Mesenchymal stem cell (in vitro differentiated cells and primary cell): ENCODE measurements at regions not wholly inside any gene's neighbourhood (a gene's known extent, or its start where the extent isn't known, plus 50 kb on each side); places are given as distances from the start of the nearest gene placed in this dataset.

Experiments used
- DNase-seq: peaks from one replicate; pipeline ENCODE4 v3.0.0-alpha.2; 2013
- H2AFZ ChIP-seq: one replicate; pipeline ENCODE4 v1.6.1; 2013; ENCODE audit warnings: low read depth, mild to moderate bottlenecking, control low read depth, inconsistent platforms, low read length, moderate library complexity
- H2AK5ac ChIP-seq: 2 replicates; pipeline ENCODE4 v1.6.1; 2013; ENCODE audit warnings: low read length, moderate library complexity, mild to moderate bottlenecking, inconsistent platforms; ENCODE audit not compliant: severe bottlenecking
- H2BK120ac ChIP-seq: one replicate; pipeline ENCODE4 v1.6.1; 2013; ENCODE audit warnings: low read depth, mild to moderate bottlenecking, inconsistent platforms, low read length, moderate library complexity
- H2BK12ac ChIP-seq, 2 experiments: one replicate each; pipeline ENCODE4 v1.6.1; 2013; ENCODE audit warnings: inconsistent platforms in 2 of 2, low read length in 2 of 2, mild to moderate bottlenecking in 2 of 2, moderate library complexity in 2 of 2, control low read depth in 1 of 2
- H2BK15ac ChIP-seq: one replicate; pipeline ENCODE4 v1.6.1; 2013; ENCODE audit warnings: mild to moderate bottlenecking, low read depth, inconsistent platforms; ENCODE audit not compliant: poor library complexity, severe bottlenecking
- H2BK5ac ChIP-seq: 2 replicates; pipeline ENCODE4 v1.6.1; 2013; ENCODE audit warnings: low read depth, mild to moderate bottlenecking, low read length, control low read depth, inconsistent platforms; ENCODE audit not compliant: poor library complexity, severe bottlenecking
- H3K14ac ChIP-seq, 2 experiments: one replicate each; pipeline ENCODE4 v1.6.1; 2013; ENCODE audit warnings: inconsistent platforms in 2 of 2, low read length in 2 of 2, control low read depth in 1 of 2, mild to moderate bottlenecking in 1 of 2, moderate library complexity in 1 of 2
- H3K18ac ChIP-seq, 2 experiments: one replicate each; pipeline ENCODE4 v1.6.1; 2013; ENCODE audit warnings: inconsistent platforms in 2 of 2, low read length in 2 of 2, control low read depth in 1 of 2, low read depth in 1 of 2, mild to moderate bottlenecking in 1 of 2
- H3K23ac ChIP-seq, 2 experiments: one replicate each; pipeline ENCODE4 v1.6.1; 2013; ENCODE audit warnings: inconsistent platforms in 2 of 2, low read length in 2 of 2, mild to moderate bottlenecking in 2 of 2, moderate library complexity in 2 of 2, control low read depth in 1 of 2
- H3K27ac ChIP-seq: 2 replicates; pipeline ENCODE4 v1.5.1; 2013; ENCODE audit warnings: mild to moderate bottlenecking, moderate library complexity, low read length, control low read depth, inconsistent platforms; ENCODE audit not compliant: poor library complexity, severe bottlenecking
- H3K27me3 ChIP-seq, 2 experiments: 2 replicates each; pipeline versions ENCODE4 v1.6.1 to v1.7.0; 2013; ENCODE audit warnings: low read length in 2 of 2, mild to moderate bottlenecking in 2 of 2, moderate library complexity in 2 of 2, control low read depth in 1 of 2, inconsistent platforms in 1 of 2; ENCODE audit not compliant: control insufficient read depth in 1 of 2, insufficient read depth in 1 of 2
- H3K36me3 ChIP-seq, 2 experiments: 2 replicates each; pipeline versions ENCODE4 v1.6.1 to v1.7.0; 2013; ENCODE audit warnings: low read length in 2 of 2, control low read depth in 1 of 2, inconsistent platforms in 1 of 2, low read depth in 1 of 2, mild to moderate bottlenecking in 1 of 2; ENCODE audit not compliant: insufficient read depth in 2 of 2, control insufficient read depth in 1 of 2
- H3K4ac ChIP-seq, 2 experiments: one replicate each; pipeline ENCODE4 v1.6.1; 2013; ENCODE audit warnings: inconsistent platforms in 2 of 2, low read length in 2 of 2, mild to moderate bottlenecking in 2 of 2, moderate library complexity in 2 of 2, control low read depth in 1 of 2, low read depth in 1 of 2
- H3K4me1 ChIP-seq: 2 replicates; pipeline ENCODE4 v1.6.1; 2013; ENCODE audit warnings: low read depth, low read length, control low read depth; ENCODE audit not compliant: control insufficient read depth, insufficient read depth
- H3K4me2 ChIP-seq: 2 replicates; pipeline ENCODE4 v1.6.1; 2013; ENCODE audit warnings: low read length, mild to moderate bottlenecking, inconsistent platforms; ENCODE audit not compliant: poor library complexity, severe bottlenecking
- H3K4me3 ChIP-seq, 2 experiments: 2 replicates each; pipeline versions ENCODE4 v1.5.1 to v1.7.0; 2013; ENCODE audit warnings: low read length in 2 of 2, mild to moderate bottlenecking in 2 of 2, control low read depth in 1 of 2, low read depth in 1 of 2; ENCODE audit not compliant: insufficient read depth in 1 of 2
- H3K79me1 ChIP-seq: replicated peaks from 2 replicates; pipeline ENCODE4 v1.6.1; 2013; ENCODE audit warnings: mild to moderate bottlenecking, control low read depth, low read length, inconsistent platforms; ENCODE audit not compliant: poor library complexity, severe bottlenecking
- H3K9ac ChIP-seq: 2 replicates; pipeline ENCODE4 v1.7.0; 2013; ENCODE audit warnings: mild to moderate bottlenecking, low read length, moderate library complexity
- H3K9me3 ChIP-seq: 2 replicates; pipeline ENCODE4 v1.7.0; 2013; ENCODE audit warnings: mild to moderate bottlenecking, low read length; ENCODE audit not compliant: control insufficient read depth
- H4K8ac ChIP-seq: one replicate; pipeline ENCODE4 v1.6.1; 2013; ENCODE audit warnings: inconsistent platforms, mild to moderate bottlenecking, low read length, moderate library complexity
- H4K91ac ChIP-seq: one replicate; pipeline ENCODE4 v1.6.1; 2013; ENCODE audit warnings: mild to moderate bottlenecking, low read length, inconsistent platforms
- WGBS: methylation state at CpG from one replicate; pipeline ENCODE4 v1.1.7; 2013; ENCODE audit warnings: mixed read lengths; 5-methylcytosine and 5-hydroxymethylcytosine counted together

DNA sequence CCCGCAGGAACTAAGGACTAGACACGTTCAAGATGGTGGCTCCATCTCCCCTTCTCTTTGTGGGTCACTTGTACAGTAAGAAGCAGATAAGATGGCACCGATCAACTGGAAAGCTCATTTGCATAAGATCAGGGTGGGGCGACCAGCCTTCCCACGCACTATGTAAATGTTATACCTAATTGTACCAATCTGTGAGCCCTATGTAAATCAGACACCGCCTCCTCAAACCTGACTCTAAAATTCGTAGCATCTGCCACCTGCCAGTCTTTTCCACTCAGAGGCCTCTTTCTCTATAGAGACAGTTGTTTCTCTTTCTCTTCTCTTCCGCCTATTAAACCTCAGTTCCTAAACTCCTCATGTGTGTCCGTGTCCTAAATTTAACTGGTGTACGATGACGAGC, 324.5 kb downstream of the PHF14 start:
- Histone ChIP-seq H4K8ac (no peak overlapping the region), H2AK5ac (no peak overlapping the region), H2BK5ac (no peak overlapping the region), H2AFZ (no peak overlapping the region), H2BK15ac (no peak overlapping the region), H2BK12ac (no peak overlapping the region), H3K9ac (no peak overlapping the region), H3K27ac (no peak overlapping the region), H3K79me1 (no peaks in the 10 kb centered on the region), H3K9me3 (no peaks in the 10 kb centered on the region), H3K23ac (no peak overlapping the region), H3K4me3 (no peak overlapping the region), H3K4me2 (no peak overlapping the region), H3K4me1 (no peaks in the 10 kb centered on the region), H3K18ac (no peak overlapping the region), H2BK120ac (no peak overlapping the region), H3K4ac (no peak overlapping the region), H3K27me3 (no peaks in the 10 kb centered on the region), H4K91ac (no peak overlapping the region), H3K36me3 (no peaks in the 10 kb centered on the region), H3K14ac (no peak overlapping the region)
- WGBS = 94% methylated on average over 11 of the region's 11 CpGs
- no peak for DNase-seq

DNA sequence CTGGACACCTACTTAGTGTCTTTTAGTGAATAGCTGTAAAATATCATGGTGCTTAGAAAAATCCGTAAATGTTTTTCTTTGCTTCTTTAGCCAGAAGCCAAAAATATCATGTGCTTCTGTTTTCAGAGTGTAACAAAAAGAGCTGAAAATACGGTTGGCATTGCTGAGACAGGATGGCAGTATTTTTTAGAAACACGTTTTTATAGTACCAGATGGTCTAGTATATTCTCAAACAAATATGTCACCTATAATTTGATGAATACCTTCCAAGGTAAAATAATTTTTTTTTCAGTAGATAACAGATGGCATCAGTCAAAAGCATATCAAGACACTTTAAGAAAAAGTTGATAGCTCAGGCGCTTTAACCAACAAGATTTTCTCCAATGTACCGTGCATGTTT, 326.6 kb downstream of the PHF14 start:
- Histone ChIP-seq H3K9me3 (no peaks in the 10 kb centered on the region), H2BK15ac (no peak overlapping the region), H3K27ac (no peak overlapping the region), H2AFZ (no peak overlapping the region), H3K27me3 (no peaks in the 10 kb centered on the region), H3K9ac (no peak overlapping the region), H3K4me2 (no peak overlapping the region), H3K4ac (no peak overlapping the region), H3K18ac (no peak overlapping the region), H2BK12ac (no peak overlapping the region), H3K36me3 (no peaks in the 10 kb centered on the region), H3K14ac (no peak overlapping the region), H3K23ac (no peak overlapping the region), H4K8ac (no peak overlapping the region), H3K4me1 (no peaks in the 10 kb centered on the region), H2AK5ac (no peak overlapping the region), H2BK120ac (no peak overlapping the region), H3K79me1 (no peaks in the 10 kb centered on the region), H3K4me3 (no peak overlapping the region), H2BK5ac (no peak overlapping the region), H4K91ac (no peak overlapping the region)
- DNase-seq = no peak
- 100% methylated on average over 2 of the region's 5 CpGs for WGBS

DNA sequence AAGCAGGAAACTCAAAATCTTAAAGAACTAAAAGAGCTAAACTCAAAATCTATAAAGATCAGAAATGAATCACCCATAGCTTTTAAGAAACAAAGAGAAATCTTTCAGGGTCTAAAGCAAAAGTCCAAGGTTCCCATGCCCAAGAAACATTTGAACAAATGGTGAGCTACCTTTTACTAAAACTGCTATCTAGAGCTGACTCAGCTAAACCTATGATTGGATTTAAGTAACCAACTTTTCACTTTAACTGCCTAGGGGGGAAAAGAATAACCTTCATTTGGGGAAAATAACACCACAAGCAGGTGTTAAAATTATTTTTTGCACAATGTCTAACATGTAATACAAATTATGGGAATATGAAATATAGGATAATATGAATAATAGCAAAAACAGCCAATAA, 328.4 kb downstream of the PHF14 start:
- H3K9me3 ChIP-seq = no peaks in the 10 kb centered on the region
- H3K4me3 ChIP-seq = no peak overlapping the region
- H2AK5ac ChIP-seq = no peak overlapping the region
- H3K23ac ChIP-seq = no peak overlapping the region
- H3K18ac ChIP-seq = no peak overlapping the region
- no peaks in the 10 kb centered on the region for H3K79me1 ChIP-seq
- H3K27ac ChIP-seq = no peak overlapping the region
- H2BK120ac ChIP-seq = no peak overlapping the region
- H2AFZ ChIP-seq = no peak overlapping the region
- DNase-seq = no peak
- no peak overlapping the region for H3K4ac ChIP-seq
- no peak overlapping the region for H2BK5ac ChIP-seq
- no peak overlapping the region for H2BK12ac ChIP-seq
- no peak overlapping the region for H3K9ac ChIP-seq
- H3K36me3 ChIP-seq = no peaks in the 10 kb centered on the region
- no peaks in the 10 kb centered on the region for H3K4me1 ChIP-seq
- no peak overlapping the region for H2BK15ac ChIP-seq
- H4K91ac ChIP-seq = no peak overlapping the region
- H3K4me2 ChIP-seq = no peak overlapping the region
- H4K8ac ChIP-seq = no peak overlapping the region
- H3K27me3 ChIP-seq = no peaks in the 10 kb centered on the region
- H3K14ac ChIP-seq = no peak overlapping the region

DNA sequence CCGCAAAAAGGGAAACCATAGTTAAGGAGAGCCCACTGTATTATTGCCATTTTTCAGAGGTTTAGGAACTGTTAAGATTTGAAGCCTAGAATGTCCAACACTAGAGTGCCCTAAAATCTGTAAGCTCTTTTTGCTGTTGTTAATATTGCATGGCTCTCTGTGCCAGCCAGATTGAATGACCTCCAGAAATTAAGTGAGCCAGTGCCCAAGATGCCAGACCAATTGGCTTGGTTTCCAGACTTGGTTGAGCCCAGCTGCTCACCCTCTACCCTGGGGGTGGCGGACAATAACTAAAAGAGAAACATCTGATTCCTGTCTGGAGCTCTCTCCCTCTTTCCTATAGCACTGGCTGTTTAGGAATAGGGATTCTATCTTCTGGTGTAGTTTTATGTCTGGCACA, 340.1 kb downstream of the PHF14 start:
- no peaks in the 10 kb centered on the region for H3K36me3 ChIP-seq
- H3K4ac ChIP-seq = no peak overlapping the region
- H3K4me3 ChIP-seq = no peak overlapping the region
- no peaks in the 10 kb centered on the region for H3K4me1 ChIP-seq
- no peak overlapping the region for H3K9ac ChIP-seq
- no peak overlapping the region for H3K27ac ChIP-seq
- H4K91ac ChIP-seq = peak overlapping the region; percentile 15
- no peak for DNase-seq
- no peak overlapping the region for H2BK15ac ChIP-seq
- no peak overlapping the region for H2AK5ac ChIP-seq
- no peak overlapping the region for H2BK12ac ChIP-seq
- 96% methylated on average over 2 of the region's 2 CpGs for WGBS
- no peak overlapping the region for H3K18ac ChIP-seq
- no peak overlapping the region for H2BK120ac ChIP-seq
- H3K27me3 ChIP-seq = no peaks in the 10 kb centered on the region
- no peak overlapping the region for H3K14ac ChIP-seq
- H4K8ac ChIP-seq = no peak overlapping the region
- no peak overlapping the region for H2BK5ac ChIP-seq
- no peak overlapping the region for H3K23ac ChIP-seq
- no peak overlapping the region for H3K4me2 ChIP-seq
- no peaks in the 10 kb centered on the region for H3K9me3 ChIP-seq
- H3K79me1 ChIP-seq = no peaks in the 10 kb centered on the region
- H2AFZ ChIP-seq = peak overlapping the region; percentile 42
